ENCODE measurements at regions not wholly inside any gene's neighbourhood (a gene's known extent, or its start where the extent isn't known, plus 50 kb on each side); places are given as distances from the start of the nearest gene placed in this dataset.

GRCh38 chr2:124988111-124988510 lies 963.0 kb downstream of the CNTNAP5 start:
- in situ Hi-C loops (cut with MboI; ENCODE audit: low sequenced_read_pairs in 4 of 4): no loop called here
- ATAC-seq (no peak), DNase-seq (no peak)
- Histone ChIP-seq H3K27me3 (no peaks in the 10 kb centered on the region), H3K9me3 (no peaks in the 10 kb centered on the region), H3K27ac (no peak overlapping the region), H3K4me3 (no peak overlapping the region), H3K36me3 (no peaks in the 10 kb centered on the region), H3K4me1 (no peaks in the 10 kb centered on the region)
- TF ChIP-seq POLR2A (IDR thresholded peaks at IDR 0.05): no peak
- TF ChIP-seq CTCF (IDR thresholded peaks at IDR 0.05 in 4 of 5, conservative IDR thresholded peaks at IDR 0.05 in 1 of 5): no peak
- intact Hi-C loops (cut with DNase I; ENCODE audit: low total_unique reads): no loop called here

GRCh38 chr2:124988794-124989193 lies 963.7 kb downstream of the CNTNAP5 start:
- in situ Hi-C loops (cut with MboI; ENCODE audit: low sequenced_read_pairs in 4 of 4) (no loop called here), intact Hi-C loops (cut with DNase I; ENCODE audit: low total_unique reads) (no loop called here)
- Histone ChIP-seq H3K4me1 (no peaks in the 10 kb centered on the region), H3K27ac (no peak overlapping the region), H3K4me3 (no peak overlapping the region), H3K36me3 (no peaks in the 10 kb centered on the region), H3K27me3 (no peaks in the 10 kb centered on the region), H3K9me3 (no peaks in the 10 kb centered on the region)
- DNase-seq (no peak), ATAC-seq (no peak)
- TF ChIP-seq CTCF (IDR thresholded peaks at IDR 0.05 in 4 of 5, conservative IDR thresholded peaks at IDR 0.05 in 1 of 5) (no peak), POLR2A (IDR thresholded peaks at IDR 0.05) (no peak)

GRCh38 chr2:124993809-124994208 lies 968.7 kb downstream of the CNTNAP5 start:
- ATAC-seq (no peak), DNase-seq (no peak)
- intact Hi-C loops (cut with DNase I; ENCODE audit: low total_unique reads) (no loop called here), in situ Hi-C loops (cut with MboI; ENCODE audit: low sequenced_read_pairs in 4 of 4) (no loop called here)
- H3K4me3 ChIP-seq: no peak overlapping the region
- no peak overlapping the region for H3K27ac ChIP-seq
- no peaks in the 10 kb centered on the region for H3K4me1 ChIP-seq
- H3K36me3 ChIP-seq: no peaks in the 10 kb centered on the region
- no peaks in the 10 kb centered on the region for H3K27me3 ChIP-seq
- no peaks in the 10 kb centered on the region for H3K9me3 ChIP-seq
- TF ChIP-seq POLR2A (IDR thresholded peaks at IDR 0.05) (no peak), CTCF (IDR thresholded peaks at IDR 0.05 in 4 of 5, conservative IDR thresholded peaks at IDR 0.05 in 1 of 5) (no peak)

GRCh38 chr2:124995185-124995912 lies 970.3 kb downstream of the CNTNAP5 start:
- no peaks in the 10 kb centered on the region for H3K27me3 ChIP-seq
- in situ Hi-C loops (cut with MboI; ENCODE audit: low sequenced_read_pairs in 4 of 4): no loop called here
- no peaks in the 10 kb centered on the region for H3K36me3 ChIP-seq
- ATAC-seq (no peak), DNase-seq (no peak)
- H3K27ac ChIP-seq: no peak overlapping the region
- no peaks in the 10 kb centered on the region for H3K9me3 ChIP-seq
- TF ChIP-seq POLR2A (IDR thresholded peaks at IDR 0.05) (no peak), CTCF (IDR thresholded peaks at IDR 0.05 in 4 of 5, conservative IDR thresholded peaks at IDR 0.05 in 1 of 5) (no peak)
- intact Hi-C loops (cut with DNase I; ENCODE audit: low total_unique reads): no loop called here
- no peaks in the 10 kb centered on the region for H3K4me1 ChIP-seq
- H3K4me3 ChIP-seq: no peak overlapping the region

GRCh38 chr2:124996406-124996805 lies 971.3 kb downstream of the CNTNAP5 start:
- Histone ChIP-seq H3K9me3 (no peaks in the 10 kb centered on the region), H3K27ac (no peak overlapping the region), H3K4me1 (no peaks in the 10 kb centered on the region), H3K27me3 (no peaks in the 10 kb centered on the region), H3K36me3 (no peaks in the 10 kb centered on the region), H3K4me3 (no peak overlapping the region)
- ATAC-seq: no peak
- in situ Hi-C loops (cut with MboI; ENCODE audit: low sequenced_read_pairs in 4 of 4) (no loop called here), intact Hi-C loops (cut with DNase I; ENCODE audit: low total_unique reads) (no loop called here)
- no peak for DNase-seq
- TF ChIP-seq POLR2A (IDR thresholded peaks at IDR 0.05) (no peak), CTCF (IDR thresholded peaks at IDR 0.05 in 4 of 5, conservative IDR thresholded peaks at IDR 0.05 in 1 of 5) (no peak)

All from gastrocnemius medialis (tissue), 4 donors.